Activated T-helper 2 cell treated with anti-CD3 and anti-CD28 coated beads, Interferon-gamma antibody, Interleukin-2, Interleukin-4, amounts not matched to agents 10 μg/mL and 5 μg/mL and 100 μg/mL, durations not matched to agents 14 hours and 24 hours and 36 hours (primary cell): ENCODE measurements at regions not wholly inside any gene's neighbourhood (a gene's known extent, or its start where the extent isn't known, plus 50 kb on each side); places are given as distances from the start of the nearest gene placed in this dataset.

Experiments
- DNase-seq: peaks from one replicate; pipeline ENCODE4 v3.0.0; 2021; ENCODE audit warnings: low spot score
- H3K27ac Mint-ChIP-seq: one replicate; pipeline ENCODE4 v1.8.0; 2021; ENCODE audit warnings: mixed read lengths
- H3K27me3 Mint-ChIP-seq: one replicate; pipeline ENCODE4 v1.8.0; 2021; ENCODE audit warnings: low read depth, mixed read lengths
- H3K36me3 Mint-ChIP-seq: one replicate; pipeline ENCODE4 v1.8.0; 2021; ENCODE audit warnings: low read depth, mixed read lengths
- H3K4me1 Mint-ChIP-seq: one replicate; pipeline ENCODE4 v1.8.0; 2021; ENCODE audit warnings: low read depth, mixed read lengths
- H3K4me3 Mint-ChIP-seq: one replicate; pipeline ENCODE4 v1.8.0; 2021; ENCODE audit warnings: low read depth, mild to moderate bottlenecking, moderate library complexity, mixed read lengths
- H3K9me3 Mint-ChIP-seq: one replicate; pipeline ENCODE4 v1.8.0; 2021; ENCODE audit warnings: mixed read lengths
- intact Hi-C: fragments of 100-400 bp; cut with micrococcal nuclease; formaldehyde crosslinking; loops from one replicate; pipeline ENCODE4 v1.15.1; 2023

GRCh38 chr10:44016589-44017482 lies 368.1 kb downstream of the CXCL12 start:
- Mint-ChIP-seq H3K27me3 (no peaks in the 10 kb centered on the region), H3K9me3 (no peaks in the 10 kb centered on the region), H3K27ac (no peak overlapping the region), H3K4me1 (no peaks in the 10 kb centered on the region), H3K36me3 (no peaks in the 10 kb centered on the region), H3K4me3 (no peak overlapping the region)
- no peak for DNase-seq
- intact Hi-C loops: no loop called here

GRCh38 chr10:44015702-44016500 lies 367.2 kb upstream of the ZNF32 start:
- Mint-ChIP-seq H3K4me3 (no peak overlapping the region), H3K36me3 (no peaks in the 10 kb centered on the region), H3K9me3 (no peaks in the 10 kb centered on the region), H3K4me1 (peaks cover 5% of the 10 kb centered on the region), H3K27me3 (no peaks in the 10 kb centered on the region), H3K27ac (no peak overlapping the region)
- no peak for DNase-seq
- intact Hi-C loops: no loop called here

GRCh38 chr10:44014644-44015250 lies 366.1 kb upstream of the ZNF32 start:
- Mint-ChIP-seq H3K36me3 (no peaks in the 10 kb centered on the region), H3K27ac (no peak overlapping the region), H3K4me3 (no peak overlapping the region), H3K27me3 (no peaks in the 10 kb centered on the region), H3K4me1 (peaks cover 6% of the 10 kb centered on the region), H3K9me3 (no peaks in the 10 kb centered on the region)
- intact Hi-C loops: no loop called here
- DNase-seq: no peak

GRCh38 chr10:44013981-44014380 lies 365.3 kb upstream of the ZNF32 start:
- H3K9me3 Mint-ChIP-seq: no peaks in the 10 kb centered on the region
- peaks cover 6% of the 10 kb centered on the region for H3K4me1 Mint-ChIP-seq
- H3K4me3 Mint-ChIP-seq: no peak overlapping the region
- DNase-seq: no peak
- intact Hi-C loops: no loop called here
- H3K27me3 Mint-ChIP-seq: no peaks in the 10 kb centered on the region
- no peak overlapping the region for H3K27ac Mint-ChIP-seq
- no peaks in the 10 kb centered on the region for H3K36me3 Mint-ChIP-seq

- H3K36me3 Mint-ChIP-seq: no peaks in the 10 kb centered on the region
- H3K4me1 Mint-ChIP-seq: peaks cover 6% of the 10 kb centered on the region
- DNase-seq: no peak
- peaks cover 2% of the 10 kb centered on the region for H3K27me3 Mint-ChIP-seq
- no peak overlapping the region for H3K27ac Mint-ChIP-seq
- H3K9me3 Mint-ChIP-seq: no peaks in the 10 kb centered on the region
- H3K4me3 Mint-ChIP-seq: no peak overlapping the region
- intact Hi-C loops: no loop called here
Observed at GRCh38 chr10:44012921-44013320, 364.2 kb upstream of the ZNF32 start.

- no peaks in the 10 kb centered on the region for H3K9me3 Mint-ChIP-seq
- H3K4me3 Mint-ChIP-seq: no peak overlapping the region
- peaks cover 6% of the 10 kb centered on the region for H3K4me1 Mint-ChIP-seq
- H3K27me3 Mint-ChIP-seq: peaks cover 2% of the 10 kb centered on the region
- intact Hi-C loops: no loop called here
- H3K36me3 Mint-ChIP-seq: no peaks in the 10 kb centered on the region
- no peak for DNase-seq
- no peak overlapping the region for H3K27ac Mint-ChIP-seq
Observed at GRCh38 chr10:44011603-44011981, 362.9 kb upstream of the ZNF32 start.

- H3K36me3 Mint-ChIP-seq: no peaks in the 10 kb centered on the region
- no peak for DNase-seq
- H3K9me3 Mint-ChIP-seq: no peaks in the 10 kb centered on the region
- peaks cover 2% of the 10 kb centered on the region for H3K27me3 Mint-ChIP-seq
- no peak overlapping the region for H3K27ac Mint-ChIP-seq
- no peak overlapping the region for H3K4me3 Mint-ChIP-seq
- intact Hi-C loops: no loop called here
- H3K4me1 Mint-ChIP-seq: peaks cover 6% of the 10 kb centered on the region
Observed at GRCh38 chr10:44010873-44011602, 362.4 kb upstream of the ZNF32 start.

DNA sequence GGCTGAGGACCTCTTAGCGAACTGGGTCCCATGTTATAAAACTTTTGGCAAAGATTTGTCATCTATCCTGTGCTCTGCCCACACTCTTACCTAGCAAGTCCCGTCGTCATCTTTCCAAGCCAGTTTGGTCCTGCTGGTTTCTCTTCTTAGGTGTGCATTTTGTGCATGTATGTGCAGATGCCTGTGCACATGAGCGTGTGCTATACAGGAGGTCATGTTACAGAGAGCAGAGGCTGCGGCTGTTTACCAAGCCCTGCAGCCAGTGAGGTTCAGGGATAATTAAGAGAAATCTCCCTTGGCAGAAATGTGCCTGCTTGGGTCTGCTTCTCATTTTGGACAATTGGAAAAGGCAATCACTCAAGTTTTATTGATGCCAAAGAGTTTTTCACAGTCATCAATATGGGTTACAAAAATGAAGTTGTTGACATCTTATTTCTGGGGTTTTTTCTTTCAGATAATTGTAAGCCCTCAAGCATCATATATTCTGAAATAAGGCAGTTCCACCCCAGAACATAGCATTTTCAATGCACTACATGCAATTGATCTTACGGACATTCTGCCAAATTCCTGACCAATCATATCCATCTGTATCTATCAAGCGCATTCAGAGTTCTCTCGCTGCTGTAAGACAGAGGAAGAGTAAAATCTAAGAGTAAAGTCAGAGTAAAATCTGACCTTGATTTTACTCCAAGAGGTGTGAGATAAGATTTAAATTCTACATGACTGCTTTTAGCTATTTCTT lies 361.4 kb upstream of the ZNF32 start:
- H3K4me3 Mint-ChIP-seq: no peak overlapping the region
- DNase-seq: no peak
- H3K9me3 Mint-ChIP-seq: no peaks in the 10 kb centered on the region
- no peaks in the 10 kb centered on the region for H3K36me3 Mint-ChIP-seq
- peaks cover 6% of the 10 kb centered on the region for H3K4me1 Mint-ChIP-seq
- H3K27ac Mint-ChIP-seq: no peak overlapping the region
- intact Hi-C loops: no loop called here
- H3K27me3 Mint-ChIP-seq: peaks cover 2% of the 10 kb centered on the region

- intact Hi-C loops: no loop called here
- no peaks in the 10 kb centered on the region for H3K9me3 Mint-ChIP-seq
- no peak overlapping the region for H3K4me3 Mint-ChIP-seq
- no peak overlapping the region for H3K27ac Mint-ChIP-seq
- no peaks in the 10 kb centered on the region for H3K36me3 Mint-ChIP-seq
- H3K27me3 Mint-ChIP-seq: peaks cover 2% of the 10 kb centered on the region
- DNase-seq: no peak
- peaks cover 6% of the 10 kb centered on the region for H3K4me1 Mint-ChIP-seq
Observed at GRCh38 chr10:44008917-44009709, 360.4 kb upstream of the ZNF32 start.

- intact Hi-C loops: no loop called here
Observed at GRCh38 chr10:44008270-44008916, 359.7 kb upstream of the ZNF32 start.

DNA sequence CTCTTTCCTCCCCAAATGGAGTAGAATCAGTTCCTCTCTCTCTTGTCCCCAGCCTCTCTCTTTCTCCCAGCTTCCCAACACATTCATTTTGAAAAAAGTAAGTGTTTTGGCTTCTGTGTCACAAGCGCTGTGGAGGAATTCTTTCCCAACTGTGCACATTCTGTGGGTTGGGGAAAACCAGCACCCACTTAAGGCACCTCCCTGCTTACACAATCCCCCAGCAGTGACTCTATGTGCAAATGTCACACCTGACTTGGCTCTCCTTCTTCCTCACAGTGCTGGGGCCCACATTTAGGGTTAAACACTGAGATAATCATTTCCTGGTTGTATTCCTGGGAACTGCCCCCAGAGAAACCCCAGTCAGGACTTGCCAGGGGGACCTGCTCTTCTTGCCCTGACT lies 358.1 kb upstream of the ZNF32 start:
- Mint-ChIP-seq H3K9me3 (no peaks in the 10 kb centered on the region), H3K36me3 (no peaks in the 10 kb centered on the region), H3K4me3 (no peak overlapping the region), H3K27me3 (peaks cover 2% of the 10 kb centered on the region), H3K4me1 (peaks cover 6% of the 10 kb centered on the region), H3K27ac (no peak overlapping the region)
- no peak for DNase-seq
- intact Hi-C loops: no loop called here

More at GRCh38 chr10:44008270-44008916, 359.7 kb upstream of the ZNF32 start:
- no peaks in the 10 kb centered on the region for H3K36me3 Mint-ChIP-seq
- H3K9me3 Mint-ChIP-seq: no peaks in the 10 kb centered on the region
- DNase-seq: no peak
- peaks cover 2% of the 10 kb centered on the region for H3K27me3 Mint-ChIP-seq
- no peak overlapping the region for H3K27ac Mint-ChIP-seq
- no peak overlapping the region for H3K4me3 Mint-ChIP-seq
- H3K4me1 Mint-ChIP-seq: peaks cover 6% of the 10 kb centered on the region
